HFFc6 (cell line): ENCODE measurements at regions not wholly inside any gene's neighbourhood (a gene's known extent, or its start where the extent isn't known, plus 50 kb on each side); places are given as distances from the start of the nearest gene placed in this dataset.

Experiments
- DNase-seq: peaks from one replicate; pipeline ENCODE4 v3.0.0-alpha.2; 2018
- H3K27ac Mint-ChIP-seq: 2 replicates; pipeline ENCODE4 v1.8.0; 2020; ENCODE audit warnings: mild to moderate bottlenecking, mixed read lengths
- H3K27me3 Mint-ChIP-seq: 2 replicates; pipeline ENCODE4 v1.8.0; 2021; ENCODE audit warnings: mild to moderate bottlenecking, moderate library complexity, mixed read lengths; ENCODE audit not compliant: insufficient read depth
- H3K36me3 Mint-ChIP-seq: 2 replicates; pipeline ENCODE4 v1.8.0; 2021; ENCODE audit warnings: low read depth, mixed read lengths
- H3K4me1 Mint-ChIP-seq: 2 replicates; pipeline ENCODE4 v1.8.0; 2020; ENCODE audit warnings: low read depth, mixed read lengths
- H3K4me3 Mint-ChIP-seq: 2 replicates; pipeline ENCODE4 v1.8.0; 2020; ENCODE audit warnings: mild to moderate bottlenecking, moderate library complexity, mixed read lengths
- H3K9me3 Mint-ChIP-seq: 2 replicates; pipeline ENCODE4 v1.8.0; 2020; ENCODE audit warnings: mild to moderate bottlenecking, mixed read lengths
- CTCF ChIP-seq: fragments of 200-600 bp; sonication (generic); IDR thresholded peaks from 2 replicates; pipeline ENCODE4 v1.5.0; 2021; ENCODE audit warnings: antibody characterized with exemption, mild to moderate bottlenecking

- H3K27me3 Mint-ChIP-seq: no peaks in the 10 kb centered on the region
- H3K9me3 Mint-ChIP-seq: peaks cover 20% of the 10 kb centered on the region
- no peaks in the 10 kb centered on the region for H3K36me3 Mint-ChIP-seq
- no peak overlapping the region for H3K27ac Mint-ChIP-seq
- H3K4me3 Mint-ChIP-seq: no peak overlapping the region
- TF ChIP-seq CTCF: no peak
- no peaks in the 10 kb centered on the region for H3K4me1 Mint-ChIP-seq
- DNase-seq: no peak
These were observed 675.2 kb downstream of the ACTL7B start for GRCh38 chr9:108180541-108180940.

DNA sequence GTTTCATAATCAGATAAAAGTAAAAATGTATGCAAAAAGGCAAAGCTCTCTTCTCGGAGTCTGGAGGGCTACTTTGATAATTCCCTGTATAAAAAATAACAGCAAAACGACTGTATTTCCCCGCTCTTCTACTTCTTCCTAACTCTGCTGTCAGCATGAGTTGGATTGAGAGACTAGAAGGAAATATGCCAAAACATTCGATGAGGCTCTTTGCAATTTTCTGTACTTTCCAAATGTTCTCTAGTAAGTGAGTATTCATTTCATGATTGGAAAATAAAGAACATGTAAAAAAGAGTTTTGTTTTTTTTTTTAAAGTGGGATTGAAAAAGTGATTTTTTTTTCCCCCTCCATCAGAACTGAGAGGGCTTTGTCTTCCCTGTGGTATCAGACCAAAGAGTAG lies 677.5 kb downstream of the ACTL7B start:
- Mint-ChIP-seq H3K36me3 (no peaks in the 10 kb centered on the region), H3K27me3 (no peaks in the 10 kb centered on the region), H3K27ac (no peak overlapping the region), H3K9me3 (peaks cover 14% of the 10 kb centered on the region), H3K4me1 (no peaks in the 10 kb centered on the region), H3K4me3 (no peak overlapping the region)
- no peak for TF ChIP-seq CTCF
- no peak for DNase-seq

- peaks cover 11% of the 10 kb centered on the region for H3K9me3 Mint-ChIP-seq
- no peak overlapping the region for H3K27ac Mint-ChIP-seq
- no peak for TF ChIP-seq CTCF
- DNase-seq: peak; percentile 2
- H3K4me3 Mint-ChIP-seq: no peak overlapping the region
- H3K36me3 Mint-ChIP-seq: no peaks in the 10 kb centered on the region
- no peaks in the 10 kb centered on the region for H3K4me1 Mint-ChIP-seq
- H3K27me3 Mint-ChIP-seq: no peaks in the 10 kb centered on the region
These were observed 678.8 kb upstream of the KLF4 start for GRCh38 chr9:108168236-108168850.

- no peaks in the 10 kb centered on the region for H3K36me3 Mint-ChIP-seq
- H3K27ac Mint-ChIP-seq: no peak overlapping the region
- peaks cover 9% of the 10 kb centered on the region for H3K9me3 Mint-ChIP-seq
- no peak for TF ChIP-seq CTCF
- H3K4me3 Mint-ChIP-seq: no peak overlapping the region
- no peaks in the 10 kb centered on the region for H3K4me1 Mint-ChIP-seq
- DNase-seq: no peak
- H3K27me3 Mint-ChIP-seq: no peaks in the 10 kb centered on the region
These were observed 677.7 kb upstream of the KLF4 start for GRCh38 chr9:108167136-108167900.

- Mint-ChIP-seq H3K36me3 (no peaks in the 10 kb centered on the region), H3K27ac (no peak overlapping the region), H3K4me3 (no peak overlapping the region), H3K4me1 (no peaks in the 10 kb centered on the region), H3K9me3 (peaks cover 5% of the 10 kb centered on the region), H3K27me3 (no peaks in the 10 kb centered on the region)
- no peak for DNase-seq
- no peak for TF ChIP-seq CTCF
These were observed 677.0 kb upstream of the KLF4 start for GRCh38 chr9:108166519-108166918.
